ENCODE measurements at regions not wholly inside any gene's neighbourhood (a gene's known extent, or its start where the extent isn't known, plus 50 kb on each side); places are given as distances from the start of the nearest gene placed in this dataset.

DNA sequence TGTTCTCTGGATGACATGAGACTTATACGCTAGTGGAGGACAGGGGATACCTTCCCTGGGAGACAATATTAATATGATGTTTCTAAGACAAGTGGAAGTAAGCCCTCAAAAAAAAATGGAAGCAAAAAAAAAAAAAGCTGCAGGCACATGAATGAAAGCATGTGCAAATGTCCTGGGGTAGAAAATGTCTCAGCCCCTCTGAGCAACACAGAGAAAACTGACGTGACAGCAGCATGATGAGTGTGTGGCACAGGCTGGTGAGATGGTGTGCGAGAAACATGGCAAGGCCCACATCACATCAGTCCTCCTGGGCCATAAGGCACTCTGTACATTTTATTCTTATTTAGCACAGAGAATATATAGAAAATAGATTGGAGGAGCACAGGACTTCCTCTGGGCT lies 254.7 kb upstream of the PFKP start:
- H3K4me3 ChIP-seq (ENCODE audit: low read depth, low read length) = no peak overlapping the region
- no peak overlapping the region for H3K27ac ChIP-seq (ENCODE audit: extremely low read depth, low read depth, low read length)
- ChIA-PET CTCF (no interaction called here), POLR2A (no interaction called here)
- H3K4me1 ChIP-seq (ENCODE audit: control insufficient read depth, insufficient read depth, low read length) = no peaks in the 10 kb centered on the region
- H3K9me3 ChIP-seq (ENCODE audit: control insufficient read depth, insufficient read depth, low read depth, low read length) = no peaks in the 10 kb centered on the region
- H3K36me3 ChIP-seq (ENCODE audit: control insufficient read depth in 2 of 2, insufficient read depth in 1 of 2, low read length in 2 of 2) = no peaks in the 10 kb centered on the region
- TF ChIP-seq, protein P1, sequence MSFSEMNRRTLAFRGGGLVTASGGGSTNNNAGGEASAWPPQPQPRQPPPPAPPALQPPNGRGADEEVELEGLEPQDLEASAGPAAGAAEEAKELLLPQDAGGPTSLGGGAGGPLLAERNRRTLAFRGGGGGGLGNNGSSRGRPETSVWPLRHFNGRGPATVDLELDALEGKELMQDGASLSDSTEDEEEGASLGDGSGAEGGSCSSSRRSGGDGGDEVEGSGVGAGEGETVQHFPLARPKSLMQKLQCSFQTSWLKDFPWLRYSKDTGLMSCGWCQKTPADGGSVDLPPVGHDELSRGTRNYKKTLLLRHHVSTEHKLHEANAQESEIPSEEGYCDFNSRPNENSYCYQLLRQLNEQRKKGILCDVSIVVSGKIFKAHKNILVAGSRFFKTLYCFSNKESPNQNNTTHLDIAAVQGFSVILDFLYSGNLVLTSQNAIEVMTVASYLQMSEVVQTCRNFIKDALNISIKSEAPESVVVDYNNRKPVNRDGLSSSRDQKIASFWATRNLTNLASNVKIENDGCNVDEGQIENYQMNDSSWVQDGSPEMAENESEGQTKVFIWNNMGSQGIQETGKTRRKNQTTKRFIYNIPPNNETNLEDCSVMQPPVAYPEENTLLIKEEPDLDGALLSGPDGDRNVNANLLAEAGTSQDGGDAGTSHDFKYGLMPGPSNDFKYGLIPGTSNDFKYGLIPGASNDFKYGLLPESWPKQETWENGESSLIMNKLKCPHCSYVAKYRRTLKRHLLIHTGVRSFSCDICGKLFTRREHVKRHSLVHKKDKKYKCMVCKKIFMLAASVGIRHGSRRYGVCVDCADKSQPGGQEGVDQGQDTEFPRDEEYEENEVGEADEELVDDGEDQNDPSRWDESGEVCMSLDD (tag by site-specific recombination; IDR thresholded peaks at IDR 0.05) = no peak
- peak; percentile 86 for TF ChIP-seq ZNF623 (tag by site-specific recombination; IDR thresholded peaks at IDR 0.05)
- TF ChIP-seq, protein P2, sequence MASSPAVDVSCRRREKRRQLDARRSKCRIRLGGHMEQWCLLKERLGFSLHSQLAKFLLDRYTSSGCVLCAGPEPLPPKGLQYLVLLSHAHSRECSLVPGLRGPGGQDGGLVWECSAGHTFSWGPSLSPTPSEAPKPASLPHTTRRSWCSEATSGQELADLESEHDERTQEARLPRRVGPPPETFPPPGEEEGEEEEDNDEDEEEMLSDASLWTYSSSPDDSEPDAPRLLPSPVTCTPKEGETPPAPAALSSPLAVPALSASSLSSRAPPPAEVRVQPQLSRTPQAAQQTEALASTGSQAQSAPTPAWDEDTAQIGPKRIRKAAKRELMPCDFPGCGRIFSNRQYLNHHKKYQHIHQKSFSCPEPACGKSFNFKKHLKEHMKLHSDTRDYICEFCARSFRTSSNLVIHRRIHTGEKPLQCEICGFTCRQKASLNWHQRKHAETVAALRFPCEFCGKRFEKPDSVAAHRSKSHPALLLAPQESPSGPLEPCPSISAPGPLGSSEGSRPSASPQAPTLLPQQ (tag by site-specific recombination; IDR thresholded peaks at IDR 0.05) = no peak
- TF ChIP-seq, protein P3, sequence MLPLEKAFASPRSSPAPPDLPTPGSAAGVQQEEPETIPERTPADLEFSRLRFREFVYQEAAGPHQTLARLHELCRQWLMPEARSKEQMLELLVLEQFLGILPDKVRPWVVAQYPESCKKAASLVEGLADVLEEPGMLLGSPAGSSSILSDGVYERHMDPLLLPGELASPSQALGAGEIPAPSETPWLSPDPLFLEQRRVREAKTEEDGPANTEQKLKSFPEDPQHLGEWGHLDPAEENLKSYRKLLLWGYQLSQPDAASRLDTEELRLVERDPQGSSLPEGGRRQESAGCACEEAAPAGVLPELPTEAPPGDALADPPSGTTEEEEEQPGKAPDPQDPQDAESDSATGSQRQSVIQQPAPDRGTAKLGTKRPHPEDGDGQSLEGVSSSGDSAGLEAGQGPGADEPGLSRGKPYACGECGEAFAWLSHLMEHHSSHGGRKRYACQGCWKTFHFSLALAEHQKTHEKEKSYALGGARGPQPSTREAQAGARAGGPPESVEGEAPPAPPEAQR (tag by site-specific recombination; IDR thresholded peaks at IDR 0.05) = no peak

DNA sequence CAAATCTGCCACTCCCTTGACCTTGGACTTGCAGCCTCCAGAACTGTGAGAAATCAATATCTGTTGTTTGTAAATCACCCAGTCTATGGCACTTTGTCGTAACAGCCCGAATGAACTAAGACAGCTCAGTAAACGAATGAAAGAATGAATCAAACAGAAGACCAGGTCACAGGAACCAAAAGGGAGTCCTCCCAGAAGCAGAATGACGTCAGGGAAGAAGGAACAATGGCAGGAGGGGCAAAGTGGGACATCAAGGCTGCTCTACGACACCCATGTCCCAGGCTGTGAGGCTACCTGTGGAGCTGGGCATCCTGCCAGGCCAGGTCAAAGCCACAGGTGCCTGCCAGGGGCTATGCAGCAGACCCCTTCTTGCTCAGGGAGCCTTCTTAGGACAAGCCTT lies 267.2 kb upstream of the PFKP start:
- ChIA-PET POLR2A (no interaction called here), CTCF (interaction anchor here (0.6 kb wide), 1 partner anchor 72 kb away, joined by 4 read pairs; no protein-coding TSS in a partner anchor)
- TF ChIP-seq ZNF571 (tag by site-specific recombination; IDR thresholded peaks at IDR 0.05) = no peak
- TF ChIP-seq, protein P4, sequence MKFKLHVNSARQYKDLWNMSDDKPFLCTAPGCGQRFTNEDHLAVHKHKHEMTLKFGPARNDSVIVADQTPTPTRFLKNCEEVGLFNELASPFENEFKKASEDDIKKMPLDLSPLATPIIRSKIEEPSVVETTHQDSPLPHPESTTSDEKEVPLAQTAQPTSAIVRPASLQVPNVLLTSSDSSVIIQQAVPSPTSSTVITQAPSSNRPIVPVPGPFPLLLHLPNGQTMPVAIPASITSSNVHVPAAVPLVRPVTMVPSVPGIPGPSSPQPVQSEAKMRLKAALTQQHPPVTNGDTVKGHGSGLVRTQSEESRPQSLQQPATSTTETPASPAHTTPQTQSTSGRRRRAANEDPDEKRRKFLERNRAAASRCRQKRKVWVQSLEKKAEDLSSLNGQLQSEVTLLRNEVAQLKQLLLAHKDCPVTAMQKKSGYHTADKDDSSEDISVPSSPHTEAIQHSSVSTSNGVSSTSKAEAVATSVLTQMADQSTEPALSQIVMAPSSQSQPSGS (tag by site-specific recombination; IDR thresholded peaks at IDR 0.05; ENCODE audit: low read depth) = 0 out of 2 replicates have a peak, but pooled peaks have one; percentile 3
- Histone ChIP-seq H3K36me3 (ENCODE audit: control insufficient read depth in 2 of 2, insufficient read depth in 1 of 2, low read length in 2 of 2) (no peaks in the 10 kb centered on the region), H3K27ac (ENCODE audit: extremely low read depth, low read depth, low read length) (no peak overlapping the region), H3K4me1 (ENCODE audit: control insufficient read depth, insufficient read depth, low read length) (no peaks in the 10 kb centered on the region), H3K4me3 (ENCODE audit: low read depth, low read length) (no peak overlapping the region), H3K9me3 (ENCODE audit: control insufficient read depth, insufficient read depth, low read depth, low read length) (no peaks in the 10 kb centered on the region; the same call in 1 of the 2 replicates)

DNA sequence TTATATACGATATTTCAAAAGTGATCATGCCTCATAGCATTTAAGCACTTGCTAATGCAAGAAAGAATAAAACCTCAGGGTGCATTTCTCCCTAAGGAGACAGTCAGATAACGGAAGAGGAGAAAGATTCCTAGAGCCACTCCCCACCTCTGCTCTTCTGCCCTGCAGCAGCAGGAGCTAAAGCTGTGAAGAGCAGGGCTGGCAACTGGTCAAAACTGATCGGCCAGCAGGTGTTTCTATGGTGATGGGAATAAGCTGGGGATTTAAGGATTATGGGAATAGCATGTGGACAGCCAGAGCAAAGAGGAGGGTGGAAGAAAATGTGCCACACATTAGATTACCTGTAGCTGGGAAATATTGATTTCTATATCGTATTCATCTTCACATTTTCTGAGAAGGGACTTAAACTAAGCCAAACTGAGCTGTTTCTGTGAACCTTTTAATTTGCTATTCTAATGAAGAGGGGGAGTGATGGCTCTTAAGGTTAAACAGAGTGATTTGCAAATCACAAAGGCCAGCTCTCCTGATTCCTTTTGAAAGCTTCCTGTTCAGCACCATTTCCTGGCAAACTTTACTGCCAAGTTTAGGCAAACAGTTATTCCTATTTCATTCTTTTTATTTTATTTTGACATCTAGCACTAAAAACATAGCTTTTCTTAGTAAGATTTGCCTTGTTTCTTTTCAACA lies 268.9 kb upstream of the PFKP start:
- Histone ChIP-seq H3K4me1 (ENCODE audit: control insufficient read depth, insufficient read depth, low read length) (no peaks in the 10 kb centered on the region), H3K9me3 (ENCODE audit: control insufficient read depth, insufficient read depth, low read depth, low read length) (no peaks in the 10 kb centered on the region; the same call in 1 of the 2 replicates), H3K36me3 (ENCODE audit: control insufficient read depth in 2 of 2, insufficient read depth in 1 of 2, low read length in 2 of 2) (no peaks in the 10 kb centered on the region), H3K4me3 (ENCODE audit: low read depth, low read length) (no peak overlapping the region), H3K27ac (ENCODE audit: extremely low read depth, low read depth, low read length) (no peak overlapping the region)
- CTCF ChIA-PET = interaction anchor here (0.6 to 0.8 kb wide), 4 partner anchors 11 to 725 kb away, joined by 3 to 4 read pairs (median 4); no protein-coding TSS in a partner anchor
- POLR2A ChIA-PET = interaction anchor here (0.6 kb wide), 1 partner anchor 1288 kb away, joined by 5 read pairs; no protein-coding TSS in a partner anchor
- TF ChIP-seq, protein P5, sequence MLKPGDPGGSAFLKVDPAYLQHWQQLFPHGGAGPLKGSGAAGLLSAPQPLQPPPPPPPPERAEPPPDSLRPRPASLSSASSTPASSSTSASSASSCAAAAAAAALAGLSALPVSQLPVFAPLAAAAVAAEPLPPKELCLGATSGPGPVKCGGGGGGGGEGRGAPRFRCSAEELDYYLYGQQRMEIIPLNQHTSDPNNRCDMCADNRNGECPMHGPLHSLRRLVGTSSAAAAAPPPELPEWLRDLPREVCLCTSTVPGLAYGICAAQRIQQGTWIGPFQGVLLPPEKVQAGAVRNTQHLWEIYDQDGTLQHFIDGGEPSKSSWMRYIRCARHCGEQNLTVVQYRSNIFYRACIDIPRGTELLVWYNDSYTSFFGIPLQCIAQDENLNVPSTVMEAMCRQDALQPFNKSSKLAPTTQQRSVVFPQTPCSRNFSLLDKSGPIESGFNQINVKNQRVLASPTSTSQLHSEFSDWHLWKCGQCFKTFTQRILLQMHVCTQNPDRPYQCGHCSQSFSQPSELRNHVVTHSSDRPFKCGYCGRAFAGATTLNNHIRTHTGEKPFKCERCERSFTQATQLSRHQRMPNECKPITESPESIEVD (tag by site-specific recombination; IDR thresholded peaks at IDR 0.05) = no peak
- TF ChIP-seq, protein P6, sequence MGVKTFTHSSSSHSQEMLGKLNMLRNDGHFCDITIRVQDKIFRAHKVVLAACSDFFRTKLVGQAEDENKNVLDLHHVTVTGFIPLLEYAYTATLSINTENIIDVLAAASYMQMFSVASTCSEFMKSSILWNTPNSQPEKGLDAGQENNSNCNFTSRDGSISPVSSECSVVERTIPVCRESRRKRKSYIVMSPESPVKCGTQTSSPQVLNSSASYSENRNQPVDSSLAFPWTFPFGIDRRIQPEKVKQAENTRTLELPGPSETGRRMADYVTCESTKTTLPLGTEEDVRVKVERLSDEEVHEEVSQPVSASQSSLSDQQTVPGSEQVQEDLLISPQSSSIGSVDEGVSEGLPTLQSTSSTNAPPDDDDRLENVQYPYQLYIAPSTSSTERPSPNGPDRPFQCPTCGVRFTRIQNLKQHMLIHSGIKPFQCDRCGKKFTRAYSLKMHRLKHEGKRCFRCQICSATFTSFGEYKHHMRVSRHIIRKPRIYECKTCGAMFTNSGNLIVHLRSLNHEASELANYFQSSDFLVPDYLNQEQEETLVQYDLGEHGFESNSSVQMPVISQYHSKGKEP (tag by site-specific recombination; IDR thresholded peaks at IDR 0.05) = no peak
- TF ChIP-seq ZNF248 (tag by site-specific recombination; IDR thresholded peaks at IDR 0.05) = no peak
- TF ChIP-seq ZSCAN30 (tag by site-specific recombination; IDR thresholded peaks at IDR 0.05) = no peak
